ENCODE measurements at regions not wholly inside any gene's neighbourhood (a gene's known extent, or its start where the extent isn't known, plus 50 kb on each side); places are given as distances from the start of the nearest gene placed in this dataset.

DNA sequence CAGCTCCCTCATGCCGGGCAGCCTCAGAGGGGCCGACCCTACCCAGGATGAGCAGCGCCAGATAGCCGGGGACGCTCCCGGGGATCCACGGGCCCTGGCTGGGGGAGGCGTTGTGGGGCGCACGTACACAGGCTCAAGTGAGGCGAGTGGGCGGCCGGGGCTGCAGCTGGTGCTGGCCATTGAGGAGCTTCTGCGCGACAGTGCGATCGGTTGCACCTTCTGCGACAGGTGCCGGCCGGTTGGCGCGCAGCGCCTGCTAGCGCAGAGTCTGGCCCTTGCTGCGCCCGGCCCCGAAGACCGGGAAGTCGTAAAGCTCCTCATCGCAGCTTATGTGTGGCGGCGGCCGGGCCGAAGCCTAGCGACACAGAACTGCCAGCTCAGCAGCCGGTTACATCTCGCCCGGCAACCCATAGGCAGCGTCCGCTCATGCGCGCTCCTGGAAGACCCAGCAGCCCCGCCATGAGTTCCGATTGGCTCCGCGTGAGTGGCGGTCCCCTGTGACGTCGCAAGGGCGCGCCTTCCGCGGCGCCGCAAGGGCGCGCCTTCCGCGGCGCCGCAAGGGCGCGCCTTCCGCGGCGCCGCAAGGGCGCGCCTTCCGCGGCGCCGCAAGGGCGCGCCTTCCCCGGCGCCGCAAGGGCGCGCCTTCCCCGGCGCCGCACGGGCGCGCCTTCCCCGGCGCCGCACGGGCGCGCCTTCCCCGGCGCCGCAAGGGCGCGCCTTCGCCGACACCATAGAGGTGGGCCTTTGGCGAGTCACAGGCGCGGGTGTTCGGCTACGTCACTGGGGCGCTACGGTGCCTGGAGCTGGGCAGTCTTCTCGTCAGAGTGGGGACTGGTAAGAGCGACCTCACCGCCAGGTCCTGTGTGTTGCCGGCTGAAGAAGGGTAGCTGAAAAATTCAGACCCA, 308.6 kb downstream of the ZNF37A start:
- peak; percentile 58; the same call in 1 of the 2 replicates for TF ChIP-seq POLR2AphosphoS5 (IDR thresholded peaks at IDR 0.05; ENCODE audit: low read depth, low read length)
- peak; percentile 74 for TF ChIP-seq POLR2A (IDR thresholded peaks at IDR 0.05; ENCODE audit: low read depth, low read length)
- peak; percentile 55; the same call in 1 of the 2 replicates for TF ChIP-seq TAF1 (IDR thresholded peaks at IDR 0.05; ENCODE audit: borderline replicate concordance, low read depth, low read length)
